ENCODE measurements at regions not wholly inside any gene's neighbourhood (a gene's known extent, or its start where the extent isn't known, plus 50 kb on each side); places are given as distances from the start of the nearest gene placed in this dataset.
"Not testable (repeated sequence)": the region's sequence is repeated elsewhere in the genome, so short reads cannot be mapped to it uniquely, and the experiment has no call there.

DNA sequence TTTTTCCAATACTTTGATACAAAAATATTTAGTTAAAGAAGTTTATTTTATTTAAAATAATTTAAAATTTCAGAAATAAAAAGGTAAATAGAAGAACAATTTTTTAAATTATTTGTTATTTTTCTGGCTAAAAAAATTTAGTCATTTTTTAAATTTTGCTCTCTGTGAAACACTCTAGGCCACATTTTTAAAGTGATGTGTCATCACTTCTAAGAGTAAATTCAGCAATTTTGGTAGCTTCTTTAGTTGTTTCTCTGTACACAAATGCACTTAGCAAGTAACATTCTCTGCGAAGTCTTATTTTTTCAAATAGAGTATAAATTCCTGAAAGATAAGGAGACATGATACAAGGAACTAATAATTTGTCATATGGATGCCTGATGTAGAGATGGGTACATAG, 760.0 kb upstream of the PRMT6 start:
- no peak for DNase-seq

GRCh38 chr1:106304106-106304505, 752.4 kb upstream of the PRMT6 start:
- DNase-seq = no peak

DNA sequence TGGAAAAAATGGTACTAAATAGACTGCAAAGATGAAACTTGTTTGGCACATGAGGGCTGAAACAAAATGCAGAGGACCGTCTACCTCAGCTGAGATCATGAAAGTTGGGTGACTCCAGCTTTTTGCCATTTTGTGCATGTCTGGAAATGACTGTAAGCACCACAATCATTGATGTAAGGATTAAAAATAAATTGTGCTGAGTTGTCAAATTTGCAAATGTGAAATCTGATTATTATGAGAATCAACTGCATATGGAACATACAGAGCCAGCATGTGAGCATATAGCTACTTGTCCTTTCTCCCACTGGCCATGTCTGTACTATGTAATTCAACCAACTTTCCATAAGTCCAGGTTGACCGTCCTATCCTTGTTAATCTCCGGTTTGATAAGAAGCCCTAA, 736.9 kb upstream of the PRMT6 start:
- no peak for DNase-seq

DNA sequence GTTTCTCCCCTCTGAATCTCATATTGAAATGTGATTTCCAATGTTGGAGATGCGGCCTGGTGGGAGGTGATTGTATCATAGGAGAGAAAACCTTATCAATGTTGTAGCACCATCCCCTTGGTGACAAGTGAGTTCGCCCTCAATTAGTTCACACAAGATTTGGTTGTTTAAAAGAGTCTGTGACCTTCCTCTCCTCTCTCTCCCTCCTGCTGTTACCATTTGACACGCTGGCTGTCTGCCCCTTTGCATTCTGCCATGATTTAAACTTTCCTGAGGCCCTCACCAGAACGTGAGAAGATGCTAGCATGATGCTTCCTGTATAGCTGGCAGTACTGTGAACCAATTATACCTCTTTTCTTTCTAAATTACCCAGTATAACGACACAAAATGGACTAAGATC, 730.9 kb upstream of the PRMT6 start:
- DNase-seq = no peak

GRCh38 chr1:106344494-106344893, 712.0 kb upstream of the PRMT6 start:
- no peak for DNase-seq

- DNase-seq = no peak
Observed at GRCh38 chr1:106360252-106360651, 696.2 kb upstream of the PRMT6 start.

- DNase-seq = no peak
Observed at GRCh38 chr1:106366627-106367319, 689.7 kb upstream of the PRMT6 start.

DNA sequence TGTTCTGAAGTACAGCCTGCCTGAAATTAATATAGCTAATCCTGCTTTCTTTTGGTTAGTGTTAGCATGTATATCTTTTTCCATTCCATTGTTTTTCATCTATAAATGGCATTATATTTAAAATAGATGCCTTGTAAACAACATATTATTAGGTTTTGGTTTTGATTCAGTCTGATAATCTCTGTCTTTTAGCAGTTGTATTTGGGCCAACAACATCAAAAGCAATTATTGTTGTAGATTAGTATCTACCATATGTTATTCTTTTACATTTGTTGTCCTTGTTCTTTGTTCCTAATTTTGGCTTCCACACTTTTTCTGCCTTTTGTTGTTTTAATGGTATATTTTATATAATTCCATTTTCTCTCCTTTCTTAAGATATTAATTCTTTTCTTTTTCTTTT, 678.2 kb upstream of the PRMT6 start:
- DNase-seq = no peak

GRCh38 chr1:106380772-106381171, 675.7 kb upstream of the PRMT6 start:
- DNase-seq = no peak

DNA sequence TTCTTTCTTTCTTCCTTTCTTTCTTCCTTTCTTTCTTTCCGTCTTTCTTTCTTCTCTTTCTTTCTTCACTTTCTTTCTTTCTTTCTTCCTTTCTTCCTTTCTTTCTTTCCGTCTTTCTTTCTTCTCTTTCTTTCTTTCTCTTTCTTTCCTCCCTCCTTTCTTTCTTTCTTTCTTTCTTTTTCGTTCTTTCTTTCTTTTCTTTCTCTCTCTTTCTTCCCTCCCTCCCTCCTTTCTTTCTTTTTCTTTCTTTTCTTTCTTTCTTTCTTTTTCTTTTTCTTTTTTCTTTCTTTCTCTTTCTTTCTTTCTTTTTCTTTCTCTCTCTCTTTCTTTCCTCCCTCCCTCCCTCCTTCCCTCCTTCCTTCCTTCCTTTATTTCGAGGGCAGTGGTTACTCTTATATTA, 667.3 kb upstream of the PRMT6 start:
- not testable (repeated sequence) for DNase-seq

DNA sequence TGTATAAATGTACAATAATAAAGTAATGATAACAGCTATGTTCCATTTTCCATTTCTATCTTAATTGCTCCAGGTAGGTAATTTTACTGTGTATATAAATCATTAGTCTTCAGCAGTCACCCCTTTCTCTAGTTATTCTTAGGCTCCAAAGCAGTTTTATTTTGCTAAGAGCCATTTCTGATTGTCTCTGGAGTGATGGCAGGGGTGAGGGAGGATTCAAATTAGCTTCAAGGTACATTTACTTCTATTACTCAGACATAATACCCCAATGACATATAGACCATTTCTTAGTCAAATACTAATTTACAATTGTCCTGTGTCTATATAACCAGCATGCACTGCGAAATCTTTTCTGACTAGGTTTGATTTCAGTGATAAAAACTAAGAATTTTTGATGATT, 663.4 kb upstream of the PRMT6 start:
- DNase-seq = no peak

DNA sequence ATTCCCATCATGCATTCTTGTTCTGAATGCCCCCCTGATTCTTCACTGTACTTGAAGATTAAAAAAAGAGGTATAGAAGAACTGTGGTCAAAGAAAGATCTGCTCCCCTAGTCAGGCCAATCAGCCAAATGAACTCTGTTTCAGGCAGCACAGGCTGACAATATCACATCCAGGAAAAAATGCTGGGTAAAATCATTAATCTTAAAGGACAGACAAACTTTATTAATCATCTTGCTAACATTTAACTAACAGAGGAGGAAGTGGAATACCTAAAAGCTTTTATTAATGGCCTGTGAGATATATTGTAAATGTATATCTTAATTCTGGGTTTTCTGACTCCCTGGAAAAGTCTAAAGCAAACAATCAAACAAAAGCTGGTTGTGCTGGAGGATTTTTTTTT, 660.5 kb upstream of the PRMT6 start:
- DNase-seq = no peak

DNA sequence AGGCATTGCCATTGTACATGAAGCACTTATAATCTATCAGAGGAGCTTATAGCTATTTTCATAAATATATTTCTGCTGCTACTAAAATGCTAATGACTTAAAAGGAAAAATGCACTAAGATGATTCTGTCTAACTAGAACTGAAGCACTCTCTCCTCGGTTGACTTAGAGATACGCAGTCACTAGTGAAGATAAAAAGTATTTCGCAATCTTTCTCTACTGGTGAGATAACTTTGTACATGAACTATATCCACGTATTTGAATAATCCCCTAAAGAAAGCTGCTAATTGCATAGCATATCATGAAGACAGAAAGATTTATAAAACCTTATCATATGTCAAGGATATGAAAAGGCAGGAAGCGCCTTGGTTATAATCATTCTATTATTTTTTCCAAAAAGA, 658.1 kb upstream of the PRMT6 start:
- DNase-seq = no peak

DNA sequence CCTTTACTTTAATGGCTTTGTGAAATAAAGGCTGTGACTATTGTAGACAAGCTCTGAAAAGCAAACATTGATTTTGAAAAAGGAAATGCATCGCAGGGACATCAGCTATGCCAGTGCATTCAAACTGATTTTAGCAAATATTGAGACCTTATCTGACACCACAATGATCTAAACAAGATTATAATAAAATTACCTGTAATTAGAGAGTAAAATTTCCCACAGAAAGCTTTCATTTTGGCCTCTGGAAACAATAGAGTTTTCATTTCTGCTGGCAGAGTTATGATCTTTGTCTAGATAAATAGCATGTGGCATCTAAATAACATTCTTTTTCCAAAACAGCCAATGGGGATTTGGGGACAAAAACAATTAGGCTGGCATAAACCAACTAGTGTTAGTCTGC, 650.4 kb upstream of the PRMT6 start:
- no peak for DNase-seq

- DNase-seq = not testable (repeated sequence)
Observed at GRCh38 chr1:106412321-106412720, 644.2 kb upstream of the PRMT6 start.

- no peak for DNase-seq
Observed at GRCh38 chr1:106435269-106435668, 621.2 kb upstream of the PRMT6 start.

DNA sequence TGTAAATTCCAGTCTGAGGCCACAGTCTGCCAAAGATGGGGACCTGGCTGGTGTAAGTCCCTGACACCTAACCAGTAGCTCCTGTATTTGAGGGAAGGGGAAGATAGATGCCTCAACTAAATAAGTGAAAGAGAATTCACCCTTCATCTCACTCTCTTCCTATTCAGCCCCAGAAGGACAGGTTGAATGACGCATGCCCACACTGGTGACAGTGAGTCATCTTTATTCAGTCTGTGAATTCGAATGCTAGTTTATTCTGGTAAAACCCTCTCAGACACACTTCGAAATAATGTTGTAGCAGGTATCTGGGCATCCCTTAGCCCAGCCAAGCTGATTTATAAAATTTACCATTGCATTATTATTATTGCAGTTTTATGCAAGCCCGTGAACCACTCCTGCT, 617.0 kb upstream of the PRMT6 start:
- DNase-seq = no peak

DNA sequence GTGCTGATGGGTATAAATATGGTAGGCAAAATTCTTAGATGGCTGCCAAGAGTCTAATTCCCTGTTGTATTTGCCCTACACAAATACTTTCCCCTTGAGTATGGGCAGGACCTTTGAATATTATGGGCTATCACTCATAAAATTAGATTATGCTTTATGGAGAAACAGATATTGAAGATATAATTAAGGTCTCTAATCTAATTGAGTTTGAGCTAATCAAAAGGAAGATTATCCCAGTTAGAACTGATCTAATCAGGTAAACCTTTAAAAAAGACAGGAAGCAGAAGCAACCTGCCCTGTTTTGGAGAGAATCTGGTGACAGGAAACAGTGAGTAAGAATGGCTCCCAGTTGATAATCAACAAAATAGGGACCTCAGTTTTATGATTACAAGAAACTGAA, 609.0 kb upstream of the PRMT6 start:
- no peak for DNase-seq

DNA sequence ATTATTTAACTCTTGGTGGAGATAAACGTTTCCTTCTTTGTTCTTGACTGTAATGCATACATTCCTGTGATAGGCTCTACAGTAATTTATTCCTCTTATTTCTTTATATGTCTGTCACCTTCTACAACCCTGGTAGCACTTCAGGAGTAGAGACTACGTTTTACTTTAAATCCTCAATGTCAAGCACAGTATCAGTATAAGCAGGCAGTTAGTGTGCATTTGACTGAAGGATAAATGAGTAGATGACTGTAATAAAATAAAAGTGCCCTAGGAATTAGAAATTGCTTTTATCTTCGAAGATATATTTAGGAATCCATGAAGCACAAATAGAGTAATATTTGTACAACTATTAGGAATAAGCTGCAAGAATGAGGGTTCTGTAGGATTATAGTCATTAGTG, 599.6 kb upstream of the PRMT6 start:
- no peak for DNase-seq

DNA sequence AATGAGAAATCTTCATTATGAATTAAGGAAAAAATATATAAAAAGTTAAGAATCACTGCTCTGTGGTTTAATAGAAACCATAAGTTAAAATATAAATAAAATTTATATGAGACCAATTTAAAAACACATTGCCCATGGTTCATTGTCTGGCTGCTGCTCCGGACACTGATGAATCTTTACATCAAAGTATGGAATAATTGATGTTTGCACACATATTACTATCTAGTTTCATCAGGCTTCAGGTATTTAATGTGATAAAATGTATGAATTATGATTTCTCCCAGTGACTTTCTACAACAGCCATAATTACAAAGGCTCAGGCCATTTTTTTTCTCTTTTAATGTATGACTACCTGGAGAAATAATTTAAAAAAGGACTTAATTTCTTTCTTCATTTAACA, 599.1 kb upstream of the PRMT6 start:
- no peak for DNase-seq

GRCh38 chr1:106458866-106459265, 597.6 kb upstream of the PRMT6 start:
- DNase-seq = no peak

- DNase-seq = no peak
Observed at GRCh38 chr1:106459418-106459817, 597.1 kb upstream of the PRMT6 start.

GRCh38 chr1:106465666-106466065, 590.8 kb upstream of the PRMT6 start:
- no peak for DNase-seq

DNA sequence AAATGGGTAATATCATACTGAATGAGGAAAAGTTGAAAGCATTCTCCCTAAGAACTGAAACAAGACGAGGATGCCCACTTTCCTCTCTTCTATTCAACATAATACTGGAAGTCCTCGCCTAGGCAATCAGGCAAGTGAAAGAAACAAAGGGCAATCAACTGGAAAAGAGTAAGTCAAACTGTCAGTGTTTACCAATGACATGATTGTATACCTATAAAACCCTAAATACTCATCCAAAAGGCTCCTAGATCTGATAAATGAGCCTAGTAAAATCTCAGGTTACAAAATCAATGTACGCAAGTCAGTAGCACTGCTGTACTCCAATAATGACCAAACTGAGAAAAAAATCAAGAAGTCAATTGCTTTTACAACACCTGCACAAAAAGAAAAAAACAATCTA, 575.8 kb upstream of the PRMT6 start:
- DNase-seq = no peak

- DNase-seq = no peak
Observed at GRCh38 chr1:106492880-106493279, 563.6 kb upstream of the PRMT6 start.
